ENCODE measurements at regions not wholly inside any gene's neighbourhood (a gene's known extent, or its start where the extent isn't known, plus 50 kb on each side); places are given as distances from the start of the nearest gene placed in this dataset.

DNA sequence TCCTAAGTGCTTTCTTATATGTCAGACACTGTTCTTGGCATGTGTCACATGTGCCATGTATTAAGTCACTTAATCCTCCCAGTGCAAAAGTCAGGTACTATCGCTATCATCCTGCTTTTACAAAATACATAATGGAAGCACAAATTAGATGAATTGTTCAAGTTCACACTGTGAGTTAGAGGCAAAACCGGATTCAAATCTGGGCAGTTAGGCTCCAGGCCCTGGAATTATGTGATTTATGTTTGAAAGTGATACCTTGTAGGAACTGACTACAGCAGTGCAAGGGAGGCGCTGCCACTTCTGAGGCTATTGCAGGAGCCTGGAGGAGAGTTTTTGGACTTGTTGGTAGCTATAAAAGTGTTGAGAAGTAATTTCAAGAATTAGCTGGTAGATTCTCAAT, 358.3 kb downstream of the HLX start:
- peaks cover 7% of the 10 kb centered on the region for H3K9me3 ChIP-seq
- no peak for DNase-seq
- H3K4me3 ChIP-seq, result no peak overlapping the region
- H3K4me1 ChIP-seq, result no peaks in the 10 kb centered on the region
- no peaks in the 10 kb centered on the region for H3K27me3 ChIP-seq (ENCODE audit: low read depth)
- H3K36me3 ChIP-seq, result no peaks in the 10 kb centered on the region
- TF ChIP-seq, protein P1, sequence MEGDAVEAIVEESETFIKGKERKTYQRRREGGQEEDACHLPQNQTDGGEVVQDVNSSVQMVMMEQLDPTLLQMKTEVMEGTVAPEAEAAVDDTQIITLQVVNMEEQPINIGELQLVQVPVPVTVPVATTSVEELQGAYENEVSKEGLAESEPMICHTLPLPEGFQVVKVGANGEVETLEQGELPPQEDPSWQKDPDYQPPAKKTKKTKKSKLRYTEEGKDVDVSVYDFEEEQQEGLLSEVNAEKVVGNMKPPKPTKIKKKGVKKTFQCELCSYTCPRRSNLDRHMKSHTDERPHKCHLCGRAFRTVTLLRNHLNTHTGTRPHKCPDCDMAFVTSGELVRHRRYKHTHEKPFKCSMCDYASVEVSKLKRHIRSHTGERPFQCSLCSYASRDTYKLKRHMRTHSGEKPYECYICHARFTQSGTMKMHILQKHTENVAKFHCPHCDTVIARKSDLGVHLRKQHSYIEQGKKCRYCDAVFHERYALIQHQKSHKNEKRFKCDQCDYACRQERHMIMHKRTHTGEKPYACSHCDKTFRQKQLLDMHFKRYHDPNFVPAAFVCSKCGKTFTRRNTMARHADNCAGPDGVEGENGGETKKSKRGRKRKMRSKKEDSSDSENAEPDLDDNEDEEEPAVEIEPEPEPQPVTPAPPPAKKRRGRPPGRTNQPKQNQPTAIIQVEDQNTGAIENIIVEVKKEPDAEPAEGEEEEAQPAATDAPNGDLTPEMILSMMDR (IDR thresholded peaks at IDR 0.05), result no peak
- intact Hi-C loops (cut with DNase I), result no loop called here
- H3K27ac ChIP-seq, result no peak overlapping the region
- ATAC-seq, result no peak

DNA sequence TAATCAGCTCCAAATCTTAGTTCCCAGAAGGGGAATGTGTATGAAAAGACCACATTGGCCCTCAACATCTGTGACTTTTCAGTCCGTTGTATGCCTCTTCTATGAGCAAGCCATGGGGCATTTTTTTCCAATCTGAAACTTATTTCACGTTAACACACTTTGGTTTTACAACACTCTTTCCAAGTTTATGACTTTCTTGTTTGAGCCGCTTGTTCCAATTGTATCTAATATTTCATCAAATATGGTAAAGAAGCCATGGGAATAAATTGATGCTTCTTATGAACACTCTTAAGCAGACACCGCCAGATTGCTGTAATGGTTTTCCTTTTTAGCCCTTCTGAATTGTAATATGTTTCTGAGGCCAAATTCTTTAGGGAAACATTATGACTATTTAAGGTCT, 359.9 kb downstream of the HLX start:
- H3K36me3 ChIP-seq, result no peaks in the 10 kb centered on the region
- intact Hi-C loops (cut with DNase I), result no loop called here
- no peaks in the 10 kb centered on the region for H3K4me1 ChIP-seq
- ATAC-seq (no peak), DNase-seq (no peak)
- peaks cover 7% of the 10 kb centered on the region for H3K9me3 ChIP-seq
- TF ChIP-seq, protein P1 (IDR thresholded peaks at IDR 0.05), result no peak
- H3K27ac ChIP-seq, result no peak overlapping the region
- H3K27me3 ChIP-seq (ENCODE audit: low read depth), result no peaks in the 10 kb centered on the region
- H3K4me3 ChIP-seq, result no peak overlapping the region

DNA sequence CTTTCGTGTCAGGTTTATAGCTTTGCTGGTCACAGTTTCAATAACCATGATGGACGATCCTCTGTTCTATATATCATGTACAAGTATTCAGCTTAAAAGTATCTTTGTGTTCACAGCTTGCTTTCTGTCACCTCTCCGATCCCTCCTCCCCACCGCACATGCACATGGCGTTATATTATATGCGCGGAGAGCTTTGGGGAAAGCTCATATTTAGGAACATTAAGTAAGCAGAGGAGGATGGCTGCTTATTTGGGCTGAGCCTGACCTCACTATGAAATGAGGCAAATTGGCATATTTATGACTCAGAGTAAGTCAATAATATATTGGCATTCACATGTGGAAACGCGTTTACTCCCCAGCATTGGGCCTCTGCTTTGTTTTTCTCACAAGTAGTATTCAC, 360.5 kb downstream of the HLX start:
- Histone ChIP-seq H3K4me3 (no peak overlapping the region), H3K4me1 (no peaks in the 10 kb centered on the region), H3K9me3 (peaks cover 7% of the 10 kb centered on the region), H3K36me3 (no peaks in the 10 kb centered on the region), H3K27me3 (ENCODE audit: low read depth) (no peaks in the 10 kb centered on the region), H3K27ac (no peak overlapping the region)
- no peak for ATAC-seq
- no peak for DNase-seq
- TF ChIP-seq, protein P1 (IDR thresholded peaks at IDR 0.05), result no peak
- intact Hi-C loops (cut with DNase I), result no loop called here

DNA sequence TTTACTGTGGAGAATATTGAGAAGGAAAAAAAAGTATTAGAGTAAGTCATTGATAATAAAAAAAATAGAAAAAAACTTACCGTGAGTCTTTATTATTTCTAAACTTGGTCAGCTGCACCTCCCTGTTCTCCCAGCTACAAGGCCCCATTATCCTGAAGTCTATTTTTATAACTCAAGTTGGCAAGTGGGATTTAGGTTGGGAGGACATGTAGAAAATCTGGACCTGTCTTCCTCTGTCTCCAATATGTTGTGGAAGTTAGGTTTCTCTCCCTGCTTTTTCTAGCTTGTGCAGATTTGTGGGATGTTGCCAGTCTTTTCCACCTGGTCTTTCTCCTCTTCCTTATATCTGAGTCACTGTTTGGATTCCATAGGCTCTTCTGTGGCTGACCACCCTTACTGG, 361.4 kb downstream of the HLX start:
- Histone ChIP-seq H3K4me1 (no peaks in the 10 kb centered on the region), H3K4me3 (no peak overlapping the region), H3K27me3 (ENCODE audit: low read depth) (no peaks in the 10 kb centered on the region), H3K9me3 (peaks cover 7% of the 10 kb centered on the region), H3K27ac (no peak overlapping the region), H3K36me3 (no peaks in the 10 kb centered on the region)
- DNase-seq (no peak), ATAC-seq (no peak)
- intact Hi-C loops (cut with DNase I), result no loop called here
- TF ChIP-seq, protein P1 (IDR thresholded peaks at IDR 0.05), result no peak

DNA sequence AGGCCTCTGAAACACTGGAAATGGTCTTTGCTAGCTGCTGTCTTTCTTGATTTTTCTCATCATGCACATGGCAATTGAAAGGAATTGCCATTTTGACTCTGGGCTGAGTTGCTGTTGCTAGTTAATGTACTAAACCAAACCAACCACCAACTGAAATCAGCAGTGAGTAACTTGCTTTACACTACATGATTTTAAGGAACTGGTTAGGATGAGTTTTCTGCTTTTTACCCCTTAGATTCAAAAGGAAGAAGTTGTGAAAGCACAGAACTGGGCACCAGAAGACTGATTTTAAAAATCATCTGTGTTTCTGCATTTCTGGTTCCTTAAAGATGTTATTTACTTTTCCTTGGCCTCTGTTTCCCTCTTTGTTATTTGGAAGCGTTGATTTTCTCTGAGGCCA, 361.9 kb downstream of the HLX start:
- H3K27ac ChIP-seq, result no peak overlapping the region
- H3K27me3 ChIP-seq (ENCODE audit: low read depth), result no peaks in the 10 kb centered on the region
- ATAC-seq (no peak), DNase-seq (no peak)
- no peaks in the 10 kb centered on the region for H3K36me3 ChIP-seq
- no peak overlapping the region for H3K4me3 ChIP-seq
- intact Hi-C loops (cut with DNase I), result no loop called here
- TF ChIP-seq, protein P1 (IDR thresholded peaks at IDR 0.05), result no peak
- H3K4me1 ChIP-seq, result no peaks in the 10 kb centered on the region
- H3K9me3 ChIP-seq, result peaks cover 7% of the 10 kb centered on the region

DNA sequence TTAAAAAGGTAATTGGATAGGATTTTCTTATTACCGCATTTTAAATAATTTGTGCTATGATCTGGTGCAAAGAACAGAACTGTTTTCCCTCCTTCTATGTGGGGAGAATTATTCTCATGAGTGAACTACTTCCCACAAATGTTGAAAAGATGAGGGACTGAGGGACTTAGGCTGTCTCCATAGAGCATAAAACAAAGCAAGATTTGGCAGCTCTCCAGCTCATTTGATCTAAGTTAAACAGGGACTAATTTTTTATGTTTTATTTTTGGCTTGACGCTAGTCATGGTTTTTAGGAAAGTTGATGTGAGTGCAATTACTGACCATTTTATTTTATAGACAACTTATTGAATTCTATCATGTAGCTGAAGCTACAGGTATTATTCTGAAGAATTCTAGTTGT, 362.3 kb downstream of the HLX start:
- ATAC-seq (no peak), DNase-seq (no peak)
- no peaks in the 10 kb centered on the region for H3K36me3 ChIP-seq
- TF ChIP-seq, protein P1 (IDR thresholded peaks at IDR 0.05), result no peak
- H3K27ac ChIP-seq, result no peak overlapping the region
- peaks cover 7% of the 10 kb centered on the region for H3K9me3 ChIP-seq
- H3K4me3 ChIP-seq, result no peak overlapping the region
- intact Hi-C loops (cut with DNase I), result no loop called here
- no peaks in the 10 kb centered on the region for H3K27me3 ChIP-seq (ENCODE audit: low read depth)
- no peaks in the 10 kb centered on the region for H3K4me1 ChIP-seq
